ENCODE measurements at regions not wholly inside any gene's neighbourhood (a gene's known extent, or its start where the extent isn't known, plus 50 kb on each side); places are given as distances from the start of the nearest gene placed in this dataset.

DNA sequence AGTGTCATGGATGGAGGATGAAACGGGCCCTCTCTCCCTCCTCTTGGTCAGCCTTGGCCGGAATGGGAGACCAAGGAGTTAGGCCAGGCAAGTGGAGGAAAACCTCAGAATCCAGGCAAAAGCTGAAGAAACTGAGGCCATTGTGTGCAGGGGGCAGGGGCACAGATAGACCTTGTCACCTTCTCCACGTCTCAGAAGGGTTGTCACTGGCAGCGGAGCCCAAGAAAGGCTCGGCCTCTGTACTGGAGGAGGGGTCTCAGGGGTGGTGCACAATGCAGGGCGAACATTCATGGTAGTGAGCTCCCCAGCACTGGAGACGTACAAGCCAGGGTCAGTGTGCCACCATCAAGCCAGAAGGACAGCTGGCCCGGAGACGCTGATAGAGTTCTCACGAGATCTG is 139.5 kb downstream of the CPZ start:
- ChIA-PET POLR2A (no interaction called here), RAD21 (ENCODE audit: unreplicated experiment) (no interaction called here), CTCF (no interaction called here), SMC1A (ENCODE audit: uncharacterized antibody, unreplicated experiment) (no interaction called here)
- no peaks in the 10 kb centered on the region for H3K27me3 ChIP-seq (replicated peaks in 1 of 2; ENCODE audit: control insufficient read depth in 2 of 2, insufficient read depth in 2 of 2, low read length in 1 of 2)
- FAIRE-seq (no peak), ATAC-seq (no peak), DNase-seq (ENCODE audit: low read depth, low spot score) (no peak)
- no peaks in the 10 kb centered on the region for H3K79me2 ChIP-seq (ENCODE audit: control insufficient read depth, insufficient read depth, low read length)
- no peaks in the 10 kb centered on the region; the same call in 2 of the 3 replicates for H3K9me3 ChIP-seq (replicated peaks; ENCODE audit: control insufficient read depth, insufficient read depth, low read length)
- no peak overlapping the region for H3K4me3 ChIP-seq
- H3K4me1 ChIP-seq (ENCODE audit: control insufficient read depth, insufficient read depth, low read length) = no peaks in the 10 kb centered on the region
- no peaks in the 10 kb centered on the region for H4K20me1 ChIP-seq (ENCODE audit: control insufficient read depth, insufficient read depth)
- intact Hi-C loops (cut with micrococcal nuclease; ENCODE audit: unreplicated experiment) = no loop called here
- H3K9ac ChIP-seq (ENCODE audit: control insufficient read depth, insufficient read depth, low read length) = no peak overlapping the region
- H3K27ac ChIP-seq (ENCODE audit: control insufficient read depth, insufficient read depth) = no peak overlapping the region
- WGBS (ENCODE audit: insufficient coverage, insufficient replicate concordance, low lambda C conversion rate, missing lambda C conversion rate) = 33% methylated on average over 10 of the region's 10 CpGs
- TF ChIP-seq, protein P1, sequence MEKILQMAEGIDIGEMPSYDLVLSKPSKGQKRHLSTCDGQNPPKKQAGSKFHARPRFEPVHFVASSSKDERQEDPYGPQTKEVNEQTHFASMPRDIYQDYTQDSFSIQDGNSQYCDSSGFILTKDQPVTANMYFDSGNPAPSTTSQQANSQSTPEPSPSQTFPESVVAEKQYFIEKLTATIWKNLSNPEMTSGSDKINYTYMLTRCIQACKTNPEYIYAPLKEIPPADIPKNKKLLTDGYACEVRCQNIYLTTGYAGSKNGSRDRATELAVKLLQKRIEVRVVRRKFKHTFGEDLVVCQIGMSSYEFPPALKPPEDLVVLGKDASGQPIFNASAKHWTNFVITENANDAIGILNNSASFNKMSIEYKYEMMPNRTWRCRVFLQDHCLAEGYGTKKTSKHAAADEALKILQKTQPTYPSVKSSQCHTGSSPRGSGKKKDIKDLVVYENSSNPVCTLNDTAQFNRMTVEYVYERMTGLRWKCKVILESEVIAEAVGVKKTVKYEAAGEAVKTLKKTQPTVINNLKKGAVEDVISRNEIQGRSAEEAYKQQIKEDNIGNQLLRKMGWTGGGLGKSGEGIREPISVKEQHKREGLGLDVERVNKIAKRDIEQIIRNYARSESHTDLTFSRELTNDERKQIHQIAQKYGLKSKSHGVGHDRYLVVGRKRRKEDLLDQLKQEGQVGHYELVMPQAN (conservative IDR thresholded peaks at IDR 0.05) = no peak
- TF ChIP-seq TCF12 (IDR thresholded peaks at IDR 0.05; ENCODE audit: low read depth, low read length) (no peak), ZNF24 (IDR thresholded peaks at IDR 0.05) (no peak), CHD1 (IDR thresholded peaks at IDR 0.05; ENCODE audit: low read depth, low read length) (no peak), NR2C1 (IDR thresholded peaks at IDR 0.05) (no peak)
- H2AFZ ChIP-seq (ENCODE audit: control insufficient read depth, low read depth, low read length) = no peak overlapping the region
- no peak overlapping the region for H3K4me2 ChIP-seq (ENCODE audit: control insufficient read depth, insufficient read depth)
- in situ Hi-C loops (cut with MboI) = no loop called here
- no TSS peak for BruUV-seq (replicated peaks)
- no peaks in the 10 kb centered on the region for H3K36me3 ChIP-seq (ENCODE audit: control insufficient read depth in 2 of 2, insufficient read depth in 2 of 2, low read length in 1 of 2)

DNA sequence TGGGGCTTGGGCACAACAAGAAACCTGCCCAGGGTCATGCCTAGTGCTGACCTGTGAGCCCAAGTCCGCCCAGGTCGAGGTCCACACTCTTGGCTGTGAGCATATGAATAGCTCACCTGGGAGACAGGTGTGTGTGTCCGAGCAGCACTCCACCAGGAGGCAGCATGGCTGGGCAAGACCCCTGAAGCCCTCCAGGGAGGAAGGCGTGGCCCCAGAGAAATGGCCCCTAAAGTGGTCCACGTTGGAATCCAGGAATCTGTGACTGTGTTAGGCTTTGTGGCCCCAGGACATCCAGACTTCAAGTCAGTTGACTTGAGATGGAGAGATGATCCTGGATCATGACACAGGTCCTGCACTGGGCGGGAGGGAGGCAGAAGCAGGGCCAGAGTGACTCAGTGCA is 138.8 kb downstream of the CPZ start:
- Histone ChIP-seq H3K9me3 (replicated peaks; ENCODE audit: control insufficient read depth, insufficient read depth, low read length) (no peaks in the 10 kb centered on the region; the same call in 2 of the 3 replicates), H3K27ac (ENCODE audit: control insufficient read depth, insufficient read depth) (no peak overlapping the region), H4K20me1 (ENCODE audit: control insufficient read depth, insufficient read depth) (no peaks in the 10 kb centered on the region), H3K9ac (ENCODE audit: control insufficient read depth, insufficient read depth, low read length) (no peak overlapping the region), H3K27me3 (replicated peaks in 1 of 2; ENCODE audit: control insufficient read depth in 2 of 2, insufficient read depth in 2 of 2, low read length in 1 of 2) (no peaks in the 10 kb centered on the region), H3K4me3 (no peak overlapping the region), H3K4me1 (ENCODE audit: control insufficient read depth, insufficient read depth, low read length) (no peaks in the 10 kb centered on the region), H3K79me2 (ENCODE audit: control insufficient read depth, insufficient read depth, low read length) (no peaks in the 10 kb centered on the region), H3K36me3 (ENCODE audit: control insufficient read depth in 2 of 2, insufficient read depth in 2 of 2, low read length in 1 of 2) (no peaks in the 10 kb centered on the region), H2AFZ (ENCODE audit: control insufficient read depth, low read depth, low read length) (no peak overlapping the region), H3K4me2 (ENCODE audit: control insufficient read depth, insufficient read depth) (no peak overlapping the region)
- FAIRE-seq (no peak), DNase-seq (ENCODE audit: low read depth, low spot score) (no peak), ATAC-seq (no peak)
- ChIA-PET SMC1A (ENCODE audit: uncharacterized antibody, unreplicated experiment) (no interaction called here), RAD21 (ENCODE audit: unreplicated experiment) (no interaction called here), CTCF (no interaction called here), POLR2A (no interaction called here)
- intact Hi-C loops (cut with micrococcal nuclease; ENCODE audit: unreplicated experiment) = no loop called here
- no TSS peak for BruUV-seq (replicated peaks)
- in situ Hi-C loops (cut with MboI) = no loop called here
- WGBS (ENCODE audit: insufficient coverage, insufficient replicate concordance, low lambda C conversion rate, missing lambda C conversion rate) = 1% methylated on average over 6 of the region's 6 CpGs
- TF ChIP-seq CREM (IDR thresholded peaks at IDR 0.05; ENCODE audit: low read depth) (no peak), ETV6 (conservative IDR thresholded peaks at IDR 0.05 in 1 of 2, IDR thresholded peaks at IDR 0.05 in 1 of 2; ENCODE audit: borderline replicate concordance in 1 of 2, low read depth in 1 of 2) (no peak), NRF1 (conservative IDR thresholded peaks at IDR 0.05; ENCODE audit: low read depth, low read length) (no peak), CBX5 (IDR thresholded peaks at IDR 0.05; ENCODE audit: low read depth) (no peak), CHD2 (IDR thresholded peaks at IDR 0.05; ENCODE audit: borderline replicate concordance, low read depth, low read length) (no peak)
- TF ChIP-seq, protein P2, sequence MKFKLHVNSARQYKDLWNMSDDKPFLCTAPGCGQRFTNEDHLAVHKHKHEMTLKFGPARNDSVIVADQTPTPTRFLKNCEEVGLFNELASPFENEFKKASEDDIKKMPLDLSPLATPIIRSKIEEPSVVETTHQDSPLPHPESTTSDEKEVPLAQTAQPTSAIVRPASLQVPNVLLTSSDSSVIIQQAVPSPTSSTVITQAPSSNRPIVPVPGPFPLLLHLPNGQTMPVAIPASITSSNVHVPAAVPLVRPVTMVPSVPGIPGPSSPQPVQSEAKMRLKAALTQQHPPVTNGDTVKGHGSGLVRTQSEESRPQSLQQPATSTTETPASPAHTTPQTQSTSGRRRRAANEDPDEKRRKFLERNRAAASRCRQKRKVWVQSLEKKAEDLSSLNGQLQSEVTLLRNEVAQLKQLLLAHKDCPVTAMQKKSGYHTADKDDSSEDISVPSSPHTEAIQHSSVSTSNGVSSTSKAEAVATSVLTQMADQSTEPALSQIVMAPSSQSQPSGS (IDR thresholded peaks at IDR 0.05; ENCODE audit: low read length) = no peak
- TF ChIP-seq, protein P3, sequence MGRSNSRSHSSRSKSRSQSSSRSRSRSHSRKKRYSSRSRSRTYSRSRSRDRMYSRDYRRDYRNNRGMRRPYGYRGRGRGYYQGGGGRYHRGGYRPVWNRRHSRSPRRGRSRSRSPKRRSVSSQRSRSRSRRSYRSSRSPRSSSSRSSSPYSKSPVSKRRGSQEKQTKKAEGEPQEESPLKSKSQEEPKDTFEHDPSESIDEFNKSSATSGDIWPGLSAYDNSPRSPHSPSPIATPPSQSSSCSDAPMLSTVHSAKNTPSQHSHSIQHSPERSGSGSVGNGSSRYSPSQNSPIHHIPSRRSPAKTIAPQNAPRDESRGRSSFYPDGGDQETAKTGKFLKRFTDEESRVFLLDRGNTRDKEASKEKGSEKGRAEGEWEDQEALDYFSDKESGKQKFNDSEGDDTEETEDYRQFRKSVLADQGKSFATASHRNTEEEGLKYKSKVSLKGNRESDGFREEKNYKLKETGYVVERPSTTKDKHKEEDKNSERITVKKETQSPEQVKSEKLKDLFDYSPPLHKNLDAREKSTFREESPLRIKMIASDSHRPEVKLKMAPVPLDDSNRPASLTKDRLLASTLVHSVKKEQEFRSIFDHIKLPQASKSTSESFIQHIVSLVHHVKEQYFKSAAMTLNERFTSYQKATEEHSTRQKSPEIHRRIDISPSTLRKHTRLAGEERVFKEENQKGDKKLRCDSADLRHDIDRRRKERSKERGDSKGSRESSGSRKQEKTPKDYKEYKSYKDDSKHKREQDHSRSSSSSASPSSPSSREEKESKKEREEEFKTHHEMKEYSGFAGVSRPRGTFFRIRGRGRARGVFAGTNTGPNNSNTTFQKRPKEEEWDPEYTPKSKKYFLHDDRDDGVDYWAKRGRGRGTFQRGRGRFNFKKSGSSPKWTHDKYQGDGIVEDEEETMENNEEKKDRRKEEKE (IDR thresholded peaks at IDR 0.05) = no peak
